Stimulated activated CD4-positive, alpha-beta T cell treated with anti-CD3 and anti-CD28 coated beads, Interleukin-15, amount 100 ng/mL, for 48 hours (primary cell): ENCODE measurements at regions not wholly inside any gene's neighbourhood (a gene's known extent, or its start where the extent isn't known, plus 50 kb on each side); places are given as distances from the start of the nearest gene placed in this dataset.
"Not testable (repeated sequence)": the region's sequence is repeated elsewhere in the genome, so short reads cannot be mapped to it uniquely, and the experiment has no call there.

Experiments
- DNase-seq, 2 donors: peaks; one replicate each; pipeline ENCODE4 v3.0.0-alpha.2; 2020; ENCODE audit warnings: low read depth in 2 of 2

DNA sequence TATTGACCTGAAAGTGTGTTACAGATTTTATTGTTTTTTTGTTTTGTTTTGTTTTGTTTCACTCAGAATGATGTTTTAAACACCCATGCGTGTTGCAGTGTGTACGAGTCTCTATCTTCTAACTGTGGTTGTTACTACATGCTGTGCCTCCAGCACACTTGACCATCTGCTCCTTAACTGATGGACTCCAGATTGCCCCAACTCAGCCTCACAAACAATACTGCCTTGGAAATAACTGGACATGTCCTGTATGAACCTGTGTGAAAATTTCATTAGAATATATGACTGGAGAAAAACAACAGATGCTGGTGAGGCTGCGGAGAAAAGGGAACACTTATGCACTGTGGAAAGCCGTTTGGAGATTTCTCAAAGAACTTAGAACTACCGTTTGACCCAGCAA, 68.7 kb upstream of the HAND1 start:
- no peak for DNase-seq

DNA sequence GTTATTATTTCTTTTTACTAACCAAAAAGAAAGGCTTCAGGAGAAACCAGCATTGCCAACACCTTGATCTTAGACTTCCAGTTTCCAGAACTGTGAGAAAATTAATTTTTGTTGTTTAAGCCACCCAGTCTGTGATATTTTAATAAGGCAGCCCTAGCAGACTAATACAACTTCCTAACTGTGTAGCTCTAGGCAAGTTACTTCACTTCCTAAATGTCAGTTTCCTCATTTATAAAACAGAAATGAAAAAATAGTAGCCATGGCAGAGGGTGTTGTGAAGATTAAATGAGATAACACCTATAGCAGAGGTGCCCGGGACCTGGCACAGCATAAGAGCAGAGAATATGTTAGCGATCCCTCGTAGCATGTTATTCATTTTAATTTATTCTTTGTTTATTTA, 66.6 kb upstream of the HAND1 start:
- DNase-seq: no peak

DNA sequence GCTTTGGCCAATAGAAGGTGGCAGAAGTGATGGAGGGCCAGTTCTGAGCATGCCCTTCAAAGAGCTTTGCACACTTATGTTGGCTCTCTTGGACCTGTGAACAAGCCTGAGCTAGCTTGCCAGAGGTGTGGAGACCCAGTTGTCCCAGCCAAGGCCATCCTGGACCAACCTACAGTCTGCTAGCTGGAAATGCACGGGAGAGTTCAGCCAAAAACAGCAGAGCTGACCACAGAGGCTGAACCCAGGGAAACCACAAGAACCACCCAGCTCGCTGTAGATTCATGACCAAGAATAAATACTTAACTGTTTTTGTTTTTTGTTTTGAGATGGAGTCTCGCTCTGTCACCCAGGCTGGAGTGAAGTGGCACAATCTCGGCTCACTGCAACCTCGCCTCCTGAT, 65.4 kb upstream of the HAND1 start:
- no peak for DNase-seq

DNA sequence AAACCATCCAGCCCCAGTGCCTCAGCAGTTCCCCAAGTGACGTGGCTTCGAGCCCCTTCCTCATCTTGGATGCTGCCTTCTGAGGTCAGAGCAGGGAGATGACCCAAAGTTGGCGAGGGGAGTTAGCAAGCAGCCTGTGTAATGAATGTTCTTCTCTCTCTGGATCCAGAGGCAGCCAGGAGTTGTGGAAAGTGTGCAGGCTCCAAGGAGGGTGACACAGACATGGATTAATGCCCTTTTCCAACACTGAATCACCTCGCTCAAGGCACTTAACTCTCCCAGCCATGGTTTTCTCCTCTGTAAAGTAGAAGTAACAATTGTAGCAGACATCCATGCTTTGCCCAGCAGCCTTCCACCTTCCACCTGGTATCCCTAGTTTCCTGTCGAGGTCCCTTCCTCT, 64.6 kb upstream of the HAND1 start:
- no peak for DNase-seq

DNA sequence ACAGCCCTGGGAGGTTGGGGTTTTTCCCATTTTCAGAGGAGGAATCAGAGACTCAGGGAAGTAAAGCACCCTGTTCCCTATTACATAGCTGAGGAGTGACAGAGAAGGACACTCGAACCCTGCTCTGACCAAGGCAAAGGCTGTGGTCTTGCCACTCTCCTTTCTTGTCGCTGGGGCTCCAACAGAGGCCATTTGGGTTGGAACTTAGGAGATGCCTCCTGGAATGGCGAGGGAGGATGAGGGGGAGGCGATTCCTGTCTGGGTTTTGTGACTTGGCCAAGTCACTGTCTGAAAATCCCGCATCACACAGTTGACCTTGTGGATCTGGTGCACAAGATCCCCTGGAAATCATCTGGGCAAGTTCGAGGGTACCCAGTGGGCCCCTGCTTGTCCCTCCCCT, 64.0 kb upstream of the HAND1 start:
- no peak for DNase-seq

DNA sequence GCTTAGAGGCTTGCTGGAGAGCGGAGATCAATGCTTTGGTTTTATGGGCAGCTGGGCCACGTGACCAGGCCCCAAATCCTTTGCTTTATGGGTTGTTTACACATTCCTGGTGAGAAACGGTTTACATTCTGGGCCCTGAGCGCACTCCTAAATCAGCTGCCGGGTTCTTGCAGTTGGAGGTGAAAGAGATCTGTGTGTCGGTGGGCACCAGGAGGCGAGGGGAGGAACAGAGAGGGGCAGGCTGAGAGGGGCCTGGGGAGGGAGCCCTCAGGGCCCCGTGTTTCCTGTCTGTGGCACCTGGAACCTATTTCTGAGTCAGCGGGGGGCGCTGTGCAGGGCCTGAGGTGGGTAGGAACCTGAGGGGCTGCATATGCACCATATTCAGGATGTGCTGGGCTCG, 63.5 kb upstream of the HAND1 start:
- no peak for DNase-seq

DNA sequence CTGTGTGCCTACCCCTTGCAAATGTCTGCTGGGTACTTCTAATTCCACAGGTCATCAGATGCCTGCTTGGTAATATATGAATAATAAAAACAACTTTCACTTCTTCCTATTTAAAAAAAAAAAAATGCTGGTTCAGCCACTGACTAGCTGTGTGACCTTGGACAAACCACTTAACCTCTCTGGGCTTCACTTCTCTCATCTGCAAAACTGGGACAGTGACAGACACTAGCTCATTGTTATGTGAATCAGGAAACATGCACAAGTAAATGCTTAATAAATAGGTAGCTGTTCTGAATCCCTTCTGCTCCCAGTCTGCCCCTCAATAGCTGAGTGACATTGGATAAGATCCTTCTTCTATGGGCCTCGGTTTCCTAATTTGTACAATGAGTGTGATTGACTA, 62.6 kb upstream of the HAND1 start:
- DNase-seq: no peak

DNA sequence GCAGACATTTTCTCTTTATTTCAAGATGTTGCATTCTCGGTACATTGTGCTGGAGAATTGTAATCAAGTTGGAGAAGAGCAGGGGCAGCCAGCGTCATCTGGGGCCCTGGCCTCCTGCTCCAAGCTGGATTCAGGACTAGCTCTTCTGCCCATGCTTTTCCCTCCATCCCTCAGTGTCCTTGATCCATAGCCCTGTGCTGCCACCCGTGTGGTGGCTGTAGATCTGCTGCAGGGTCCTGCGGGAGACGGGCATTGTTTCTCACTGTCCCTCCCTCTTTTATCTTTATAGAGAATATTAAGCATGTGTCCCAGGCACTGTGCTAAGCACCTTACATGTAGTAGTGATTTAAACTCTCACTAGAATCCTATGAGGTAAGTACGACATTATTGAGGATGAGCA, 60.5 kb upstream of the HAND1 start:
- no peak for DNase-seq

DNA sequence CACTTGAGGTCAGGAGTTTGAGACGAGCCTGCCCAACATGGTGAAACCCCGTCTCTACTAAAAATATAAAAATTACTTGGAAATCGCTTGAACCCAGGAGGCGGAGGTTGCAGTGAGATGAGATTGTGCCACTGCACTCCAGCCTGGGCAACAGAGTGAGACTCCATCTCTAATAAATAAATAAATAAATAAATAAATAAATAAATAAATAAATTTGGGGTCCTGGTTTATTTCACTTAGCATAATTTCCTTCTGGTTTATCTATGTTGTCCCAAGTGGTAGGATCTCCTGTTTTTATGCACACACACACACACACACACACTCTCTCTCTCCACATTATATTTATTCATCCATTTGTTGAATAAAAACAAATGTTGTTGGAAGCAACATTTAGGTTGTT, 58.4 kb upstream of the HAND1 start:
- not testable (repeated sequence) for DNase-seq

DNA sequence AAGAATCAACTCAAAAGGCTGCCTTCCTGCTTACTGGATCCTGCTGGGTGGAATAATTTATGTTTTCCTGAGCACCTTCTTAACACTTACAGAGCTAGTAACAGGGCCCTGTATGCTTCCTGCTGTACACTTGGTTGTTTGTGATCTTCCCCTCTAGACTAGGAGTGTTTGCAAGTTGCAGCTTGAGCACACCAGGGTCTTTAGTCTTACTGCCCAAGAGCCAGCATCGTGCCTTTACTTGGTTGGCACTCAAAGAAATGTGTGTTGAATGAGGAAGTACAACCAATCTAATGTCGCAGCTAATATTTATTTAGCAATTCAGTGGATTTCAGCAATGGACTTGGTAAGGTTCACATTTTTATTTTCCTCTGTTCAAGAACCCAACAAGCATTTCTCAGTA, 57.5 kb upstream of the HAND1 start:
- DNase-seq: no peak

DNA sequence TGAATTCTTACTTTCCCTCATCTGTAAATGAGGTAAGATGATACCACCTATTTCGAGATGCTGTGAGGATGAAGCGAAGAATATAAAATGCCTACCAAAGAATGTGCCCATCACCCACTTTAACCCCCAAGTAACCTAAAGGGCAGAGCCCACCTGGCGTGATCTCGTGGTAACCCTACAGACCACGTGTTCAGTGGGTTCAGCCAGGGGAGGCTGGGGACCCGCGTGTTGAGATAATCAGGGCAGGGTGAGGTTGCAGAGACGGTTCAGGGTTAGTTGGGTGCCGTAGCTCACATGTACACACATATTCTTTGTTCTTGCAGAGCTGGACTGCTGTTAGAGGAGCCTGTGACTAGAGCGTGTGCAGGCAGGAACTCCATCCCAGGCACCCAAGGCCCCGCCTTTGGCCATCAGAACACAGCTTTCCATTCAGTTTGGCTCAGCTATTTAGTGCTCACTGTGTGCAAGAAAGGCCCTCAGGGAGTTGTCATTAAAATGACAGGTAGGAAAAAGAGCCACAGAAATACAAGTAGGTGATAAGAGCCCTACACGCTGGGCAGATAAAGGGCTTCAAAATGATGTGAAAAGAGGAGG, 56.5 kb upstream of the HAND1 start:
- no peak for DNase-seq

DNA sequence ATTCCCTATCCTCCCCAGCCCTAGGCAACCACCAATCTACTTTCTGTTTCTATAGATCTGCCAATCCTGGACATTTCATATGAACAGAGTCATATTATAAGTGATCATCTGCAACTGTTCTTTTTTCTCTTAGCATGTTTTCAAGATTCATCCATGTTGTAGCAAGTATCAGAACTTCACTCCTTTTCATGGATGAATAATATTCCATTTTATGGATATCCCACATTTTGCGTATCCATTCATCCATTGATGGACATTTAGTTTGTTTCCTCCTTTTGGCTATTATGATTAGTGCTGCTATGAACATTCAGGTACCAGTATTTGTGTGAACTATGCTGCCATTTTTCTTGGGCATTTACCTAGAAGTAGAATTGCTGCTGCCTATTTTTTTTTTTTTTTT, 51.3 kb upstream of the HAND1 start:
- DNase-seq: no peak

DNA sequence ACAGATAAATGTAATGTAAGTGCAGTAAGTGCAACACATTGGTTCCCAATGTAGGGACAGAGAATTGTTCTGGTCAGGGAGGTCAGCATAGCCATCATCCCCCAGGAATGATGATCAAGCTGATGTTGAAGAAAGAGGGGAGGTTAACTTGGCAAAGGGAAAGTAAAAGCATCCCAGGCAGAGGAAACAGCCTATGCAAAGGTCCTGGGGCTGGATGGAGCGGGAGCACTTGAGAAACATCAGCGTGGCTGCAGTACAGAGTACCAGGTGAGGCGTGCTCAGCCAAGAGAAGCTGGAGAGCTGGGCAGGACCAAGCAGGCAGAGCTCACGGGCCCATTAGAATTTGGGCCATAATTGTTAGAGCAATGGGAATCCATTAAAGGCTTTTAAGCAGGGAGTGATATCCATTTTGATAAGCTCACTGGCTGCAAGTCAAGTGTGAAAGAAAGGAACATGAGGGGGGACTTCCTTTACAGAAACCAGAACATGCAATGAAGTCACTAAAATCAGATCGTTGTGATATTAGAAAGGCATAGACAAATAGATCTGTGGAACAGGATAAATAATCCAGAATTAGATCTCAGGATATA, 50.1 kb upstream of the HAND1 start:
- DNase-seq: no peak
